H1 (cell line): ENCODE measurements at regions not wholly inside any gene's neighbourhood (a gene's known extent, or its start where the extent isn't known, plus 50 kb on each side); places are given as distances from the start of the nearest gene placed in this dataset.

Experiments used
- BACH1 ChIP-seq: IDR thresholded peaks from 2 replicates; pipeline ENCODE4 v1.6.1; 2012; ENCODE audit warnings: low read length, improper control_type of control experiment
- CBX8 ChIP-seq: fragments of 300-800, 300-1000 bp; sonication (generic); IDR thresholded peaks from 2 replicates; pipeline ENCODE4 v1.7.1; 2016; ENCODE audit warnings: low read depth, low read length, borderline replicate concordance
- JUN ChIP-seq: IDR thresholded peaks from 2 replicates; pipeline ENCODE4 v1.6.1; 2011; ENCODE audit warnings: low read depth, mild to moderate bottlenecking, improper control_type of control experiment, low read length
- KDM4A ChIP-seq: IDR thresholded peaks from one replicate; pipeline ENCODE4 v1.7.1; 2012; ENCODE audit warnings: low read depth, mild to moderate bottlenecking, moderate library complexity, low read length, inconsistent platforms; ENCODE audit not compliant: severe bottlenecking
- RXRA ChIP-seq: IDR thresholded peaks from 2 replicates; pipeline ENCODE4 v1.6.1; 2011; ENCODE audit warnings: low read depth, mild to moderate bottlenecking, low read length, moderate library complexity; ENCODE audit not compliant: insufficient read depth
- SAP30 ChIP-seq: fragments of 300-600 bp; sonication (generic); IDR thresholded peaks from 2 replicates; pipeline ENCODE4 v1.7.1; 2012; ENCODE audit warnings: low read length, moderate library complexity, mild to moderate bottlenecking, inconsistent platforms; ENCODE audit not compliant: insufficient read depth, insufficient replicate concordance
- SIRT6 ChIP-seq: IDR thresholded peaks from one replicate; pipeline ENCODE4 v1.7.1; 2012; ENCODE audit warnings: low read length, inconsistent platforms
- SP1 ChIP-seq: IDR thresholded peaks from 2 replicates; pipeline ENCODE4 v1.6.1; 2011; ENCODE audit warnings: low read depth, low read length
- SUZ12 ChIP-seq: fragments of 200-600 bp; sonication (generic); IDR thresholded peaks from 2 replicates; pipeline ENCODE4 v1.6.1; 2012; ENCODE audit warnings: mild to moderate bottlenecking, inconsistent platforms, low read length, moderate library complexity, mixed read lengths

GRCh38 chr17:79532107-79532790, 78.6 kb downstream of the RBFOX3 start (continued):
- TF ChIP-seq SIRT6 (no peak), BACH1 (no peak), SUZ12 (no peak), JUN (no peak), CBX8 (no peak), SP1 (no peak), RXRA (no peak), SAP30 (no peak), KDM4A (no peak)
